C4-2B (cell line): ENCODE measurements at regions not wholly inside any gene's neighbourhood (a gene's known extent, or its start where the extent isn't known, plus 50 kb on each side); places are given as distances from the start of the nearest gene placed in this dataset.

ENCODE experiments used
- CTCF ChIP-seq: fragments of 450-650 bp; conservative IDR thresholded peaks from 2 replicates; pipeline ENCODE4 v1.5.1; 2017; ENCODE audit warnings: mild to moderate bottlenecking
- ZFX ChIP-seq: fragments of 450-650 bp; IDR thresholded peaks from 2 replicates; pipeline ENCODE4 v1.6.1; 2017

- TF ChIP-seq CTCF (no peak), ZFX (no peak)
Measured at GRCh38 chr19:29887442-29887855, 54.6 kb upstream of the URI1 start.
